Osteocyte (in vitro differentiated cells): ENCODE measurements at regions not wholly inside any gene's neighbourhood (a gene's known extent, or its start where the extent isn't known, plus 50 kb on each side); places are given as distances from the start of the nearest gene placed in this dataset.

Source experiments
- DNase-seq: peaks from one replicate; pipeline ENCODE4 v3.0.0; 2021; ENCODE audit warnings: mixed read lengths; ENCODE audit not compliant: unreplicated experiment; ENCODE audit errors: extremely low spot score
- H3K27ac Mint-ChIP-seq: one replicate; pipeline ENCODE4 v1.8.0; 2021; ENCODE audit warnings: mild to moderate bottlenecking, mixed read lengths; ENCODE audit not compliant: unreplicated experiment
- H3K27me3 Mint-ChIP-seq: one replicate; pipeline ENCODE4 v1.8.0; 2021; ENCODE audit warnings: mixed read lengths; ENCODE audit not compliant: unreplicated experiment
- H3K36me3 Mint-ChIP-seq: one replicate; pipeline ENCODE4 v1.8.0; 2021; ENCODE audit warnings: mixed read lengths; ENCODE audit not compliant: unreplicated experiment
- H3K4me1 Mint-ChIP-seq: one replicate; pipeline ENCODE4 v1.8.0; 2021; ENCODE audit warnings: mixed read lengths; ENCODE audit not compliant: unreplicated experiment
- H3K4me3 Mint-ChIP-seq: one replicate; pipeline ENCODE4 v1.8.0; 2021; ENCODE audit warnings: mild to moderate bottlenecking, moderate library complexity, mixed read lengths; ENCODE audit not compliant: unreplicated experiment
- H3K9me3 Mint-ChIP-seq: one replicate; pipeline ENCODE4 v1.8.0; 2021; ENCODE audit warnings: mixed read lengths; ENCODE audit not compliant: unreplicated experiment
- TF ChIP-seq, protein P1 (sequence below): fragments of 200-600 bp; sonication (generic); IDR thresholded peaks from 2 replicates; pipeline ENCODE4 v1.5.0; 2021; ENCODE audit warnings: antibody characterized with exemption, mild to moderate bottlenecking, moderate library complexity

DNA sequence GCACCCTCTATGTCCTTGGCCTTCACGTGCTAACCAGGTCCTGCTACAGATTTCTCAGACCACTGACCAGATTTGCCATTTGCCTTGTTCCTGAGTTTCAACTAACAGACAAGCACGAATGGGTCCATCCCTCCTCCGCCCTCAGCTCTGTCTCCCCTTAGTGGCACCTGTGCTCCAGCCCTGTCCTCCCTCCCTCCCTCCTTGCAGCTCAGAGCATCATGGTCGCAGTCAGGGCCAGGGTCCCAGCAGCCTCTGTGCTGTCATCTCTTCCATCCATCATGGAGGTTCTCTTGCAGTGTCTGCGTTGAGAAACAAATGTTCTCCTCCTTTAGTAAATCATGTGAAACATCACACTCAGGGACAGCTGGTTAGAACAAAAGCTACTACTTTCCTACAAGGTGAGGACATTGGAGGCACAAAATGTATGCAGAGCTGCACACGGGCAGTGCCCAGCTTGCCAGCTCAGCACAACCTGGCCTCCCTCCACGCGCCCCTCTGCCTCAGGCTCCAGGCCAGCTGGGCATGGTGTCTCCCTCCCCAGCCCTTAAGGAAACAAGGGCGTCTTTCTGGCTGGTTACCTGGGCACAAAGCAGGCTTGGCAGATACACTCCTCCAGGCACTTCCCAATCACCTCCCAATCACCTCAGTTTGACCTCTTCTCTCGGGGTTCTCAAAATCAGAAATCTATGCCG lies 79.5 kb upstream of the ATP6AP2 start:
- TF ChIP-seq, protein P1, sequence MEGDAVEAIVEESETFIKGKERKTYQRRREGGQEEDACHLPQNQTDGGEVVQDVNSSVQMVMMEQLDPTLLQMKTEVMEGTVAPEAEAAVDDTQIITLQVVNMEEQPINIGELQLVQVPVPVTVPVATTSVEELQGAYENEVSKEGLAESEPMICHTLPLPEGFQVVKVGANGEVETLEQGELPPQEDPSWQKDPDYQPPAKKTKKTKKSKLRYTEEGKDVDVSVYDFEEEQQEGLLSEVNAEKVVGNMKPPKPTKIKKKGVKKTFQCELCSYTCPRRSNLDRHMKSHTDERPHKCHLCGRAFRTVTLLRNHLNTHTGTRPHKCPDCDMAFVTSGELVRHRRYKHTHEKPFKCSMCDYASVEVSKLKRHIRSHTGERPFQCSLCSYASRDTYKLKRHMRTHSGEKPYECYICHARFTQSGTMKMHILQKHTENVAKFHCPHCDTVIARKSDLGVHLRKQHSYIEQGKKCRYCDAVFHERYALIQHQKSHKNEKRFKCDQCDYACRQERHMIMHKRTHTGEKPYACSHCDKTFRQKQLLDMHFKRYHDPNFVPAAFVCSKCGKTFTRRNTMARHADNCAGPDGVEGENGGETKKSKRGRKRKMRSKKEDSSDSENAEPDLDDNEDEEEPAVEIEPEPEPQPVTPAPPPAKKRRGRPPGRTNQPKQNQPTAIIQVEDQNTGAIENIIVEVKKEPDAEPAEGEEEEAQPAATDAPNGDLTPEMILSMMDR = no peak
- Mint-ChIP-seq H3K27ac (no peak overlapping the region), H3K27me3 (no peaks in the 10 kb centered on the region), H3K4me1 (peaks cover 24% of the 10 kb centered on the region), H3K4me3 (no peak overlapping the region), H3K9me3 (no peaks in the 10 kb centered on the region), H3K36me3 (no peaks in the 10 kb centered on the region)
- no peak for DNase-seq

DNA sequence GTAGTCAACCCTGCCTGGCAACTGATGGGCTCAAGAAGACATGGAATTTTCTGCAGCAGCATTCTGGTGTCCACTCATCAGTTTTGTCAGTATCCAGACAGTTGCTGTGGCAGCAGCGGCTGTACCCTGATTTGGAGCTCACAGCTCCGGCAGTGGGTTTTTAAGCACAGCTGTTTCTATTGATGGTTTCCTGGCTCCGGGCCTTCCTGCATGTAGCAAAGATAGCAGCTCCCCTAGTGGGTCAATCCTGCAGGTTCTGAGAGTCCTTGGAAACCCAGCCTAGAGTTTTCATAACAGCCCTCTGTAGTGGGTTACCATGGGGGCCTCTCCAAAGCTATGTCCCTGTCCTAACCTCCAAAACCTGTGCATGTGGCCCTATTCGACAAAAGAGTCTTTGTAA lies 84.0 kb upstream of the ATP6AP2 start:
- TF ChIP-seq, protein P1 = peak; percentile 42
- no peak overlapping the region for H3K4me3 Mint-ChIP-seq
- peaks cover 6% of the 10 kb centered on the region for H3K4me1 Mint-ChIP-seq
- DNase-seq = no peak
- H3K36me3 Mint-ChIP-seq = no peaks in the 10 kb centered on the region
- H3K27ac Mint-ChIP-seq = no peak overlapping the region
- no peaks in the 10 kb centered on the region for H3K27me3 Mint-ChIP-seq
- H3K9me3 Mint-ChIP-seq = no peaks in the 10 kb centered on the region

DNA sequence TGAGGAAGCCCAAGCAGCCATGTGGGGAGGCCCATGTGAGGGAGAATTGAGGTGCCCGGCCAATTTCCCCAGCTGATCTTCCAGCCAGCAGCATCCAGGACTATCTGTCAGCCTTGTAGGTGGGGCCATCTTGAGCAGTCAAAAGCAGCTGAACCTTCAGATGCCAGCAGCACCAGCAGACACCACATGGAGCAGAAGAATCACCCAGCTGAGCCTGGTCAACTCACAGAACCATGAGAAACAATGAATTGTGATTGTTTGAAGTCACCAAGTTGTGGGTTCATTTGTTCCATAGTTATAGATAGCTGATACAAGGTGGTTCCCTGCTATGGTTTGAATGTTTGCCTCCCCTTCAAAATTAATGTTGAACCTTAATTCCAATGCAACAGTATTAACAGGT lies 85.1 kb upstream of the ATP6AP2 start:
- H3K4me1 Mint-ChIP-seq = peaks cover 6% of the 10 kb centered on the region
- H3K9me3 Mint-ChIP-seq = no peaks in the 10 kb centered on the region
- H3K4me3 Mint-ChIP-seq = no peak overlapping the region
- no peaks in the 10 kb centered on the region for H3K36me3 Mint-ChIP-seq
- no peak overlapping the region for H3K27ac Mint-ChIP-seq
- no peak for DNase-seq
- H3K27me3 Mint-ChIP-seq = no peaks in the 10 kb centered on the region
- TF ChIP-seq, protein P1 = no peak

DNA sequence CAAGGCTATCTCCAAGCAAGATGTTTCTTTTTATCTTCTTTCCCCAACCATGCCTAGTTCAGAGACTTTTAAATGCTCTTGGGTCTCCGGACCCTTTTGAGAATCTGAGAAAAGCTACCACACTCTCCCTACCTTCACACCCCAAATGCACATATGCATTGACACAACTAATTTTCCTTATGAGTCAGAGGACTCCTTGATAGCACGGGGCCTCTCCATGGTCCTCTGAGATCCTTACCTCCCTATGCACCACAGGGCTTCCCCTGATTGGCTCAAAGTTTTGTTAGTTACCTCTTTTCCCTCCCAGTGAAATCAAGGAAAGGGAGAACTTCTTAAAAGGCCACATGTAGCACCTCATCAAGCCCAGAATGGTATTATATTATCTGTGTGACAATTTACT lies 86.8 kb upstream of the ATP6AP2 start:
- Mint-ChIP-seq H3K4me1 (peaks cover 6% of the 10 kb centered on the region), H3K36me3 (no peaks in the 10 kb centered on the region), H3K4me3 (no peak overlapping the region), H3K9me3 (no peaks in the 10 kb centered on the region), H3K27me3 (no peaks in the 10 kb centered on the region), H3K27ac (no peak overlapping the region)
- DNase-seq = no peak
- TF ChIP-seq, protein P1 = no peak

DNA sequence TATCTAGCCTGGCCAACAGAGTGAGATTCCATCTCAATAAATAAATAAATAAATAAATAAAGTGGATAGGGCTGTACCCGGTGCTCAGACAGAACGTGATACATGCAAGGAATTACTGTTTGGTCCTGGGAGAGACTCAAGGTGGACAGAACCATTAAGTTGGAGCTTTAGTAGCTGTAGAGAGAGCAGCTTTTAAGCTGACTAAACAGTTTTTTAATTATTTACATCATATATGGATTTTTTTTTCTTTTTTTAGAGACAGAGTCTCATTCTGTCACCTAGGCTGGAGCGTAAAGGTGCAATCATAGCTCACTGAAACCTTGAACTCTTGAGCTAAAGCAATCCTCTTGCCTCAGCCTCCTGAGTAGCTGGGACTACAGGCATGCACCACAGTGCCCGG lies 92.5 kb upstream of the ATP6AP2 start:
- no peak overlapping the region for H3K4me3 Mint-ChIP-seq
- no peak for DNase-seq

More for the DNA sequence above, 92.5 kb upstream of the ATP6AP2 start:
- TF ChIP-seq, protein P1 = no peak
- Mint-ChIP-seq H3K27me3 (no peaks in the 10 kb centered on the region), H3K9me3 (no peaks in the 10 kb centered on the region), H3K4me1 (peaks cover 5% of the 10 kb centered on the region), H3K36me3 (no peaks in the 10 kb centered on the region), H3K27ac (no peak overlapping the region)
